Neutrophil (primary cell): ENCODE measurements at regions not wholly inside any gene's neighbourhood (a gene's known extent, or its start where the extent isn't known, plus 50 kb on each side); places are given as distances from the start of the nearest gene placed in this dataset.

Experiments
- H3K27ac ChIP-seq: fragments of 200-600 bp; sonication (generic); 2 replicates; pipeline ENCODE4 v1.5.1; 2016; ENCODE audit warnings: mild to moderate bottlenecking, moderate library complexity
- H3K27me3 ChIP-seq: fragments of 200-600 bp; sonication (generic); 2 replicates; pipeline ENCODE4 v1.6.0; 2016; ENCODE audit warnings: mild to moderate bottlenecking
- H3K36me3 ChIP-seq: fragments of 200-600 bp; sonication (generic); 2 replicates; pipeline ENCODE4 v1.5.1; 2017
- H3K4me1 ChIP-seq, 2 experiments: fragments of 200-600 bp in 1 of 2; sonication (generic) in 1 of 2; 1 replicate in 1 of 2; 2 replicates in 1 of 2; pipeline versions ENCODE4 v1.5.1 to v1.6.1; 2013 to 2016; ENCODE audit warnings: low read depth in 1 of 2, low read length in 1 of 2, mild to moderate bottlenecking in 1 of 2, moderate library complexity in 1 of 2; ENCODE audit not compliant: control insufficient read depth in 1 of 2, insufficient read depth in 1 of 2
- H3K4me3 ChIP-seq, 2 experiments: fragments of 200-600 bp in 1 of 2; sonication (generic) in 1 of 2; 1 replicate in 1 of 2; 2 replicates in 1 of 2; pipeline ENCODE4 v1.5.1; 2013 to 2016; ENCODE audit warnings: low read depth in 1 of 2, low read length in 1 of 2, mild to moderate bottlenecking in 1 of 2, moderate library complexity in 1 of 2
- H3K9me3 ChIP-seq: fragments of 200-600 bp; sonication (generic); 2 replicates; pipeline ENCODE4 v1.5.1; 2016
- CTCF ChIP-seq: fragments of 200-600 bp; sonication (generic); IDR thresholded peaks from 2 replicates; pipeline ENCODE4 v1.5.1; 2016; ENCODE audit warnings: antibody characterized with exemption

- TF ChIP-seq CTCF: no peak
These were observed 206.1 kb downstream of the ABCC12 start for GRCh38 chr16:47949714-47950113.

GRCh38 chr16:47949276-47949675 lies 206.5 kb downstream of the ABCC12 start:
- no peak overlapping the region for H3K4me3 ChIP-seq
- no peaks in the 10 kb centered on the region for H3K27me3 ChIP-seq
- no peaks in the 10 kb centered on the region for H3K36me3 ChIP-seq
- no peaks in the 10 kb centered on the region for H3K9me3 ChIP-seq
- H3K27ac ChIP-seq: no peak overlapping the region
- H3K4me1 ChIP-seq: no peaks in the 10 kb centered on the region
- no peak for TF ChIP-seq CTCF

More at GRCh38 chr16:47949714-47950113, 206.1 kb downstream of the ABCC12 start:
- Histone ChIP-seq H3K27ac (no peak overlapping the region), H3K27me3 (no peaks in the 10 kb centered on the region), H3K4me3 (no peak overlapping the region), H3K36me3 (no peaks in the 10 kb centered on the region), H3K9me3 (no peaks in the 10 kb centered on the region), H3K4me1 (no peaks in the 10 kb centered on the region)

GRCh38 chr16:47947723-47948122 lies 208.1 kb downstream of the ABCC12 start:
- Histone ChIP-seq H3K27me3 (no peaks in the 10 kb centered on the region), H3K4me3 (no peak overlapping the region), H3K9me3 (no peaks in the 10 kb centered on the region), H3K36me3 (no peaks in the 10 kb centered on the region), H3K4me1 (no peaks in the 10 kb centered on the region), H3K27ac (no peak overlapping the region)
- TF ChIP-seq CTCF: no peak

- TF ChIP-seq CTCF: no peak
- H3K9me3 ChIP-seq: no peaks in the 10 kb centered on the region
- no peak overlapping the region for H3K4me3 ChIP-seq
- peaks cover 0 to 3% of the 10 kb centered on the region in 2 experiments for H3K4me1 ChIP-seq
- no peak overlapping the region for H3K27ac ChIP-seq
- H3K27me3 ChIP-seq: no peaks in the 10 kb centered on the region
- no peaks in the 10 kb centered on the region for H3K36me3 ChIP-seq
These were observed 209.7 kb downstream of the ABCC12 start for GRCh38 chr16:47946092-47946491.

GRCh38 chr16:47944589-47944988 lies 211.2 kb downstream of the ABCC12 start:
- no peak overlapping the region for H3K27ac ChIP-seq
- peaks cover 0 to 3% of the 10 kb centered on the region in 2 experiments for H3K4me1 ChIP-seq
- H3K4me3 ChIP-seq: no peak overlapping the region
- no peak for TF ChIP-seq CTCF
- no peaks in the 10 kb centered on the region for H3K27me3 ChIP-seq
- no peaks in the 10 kb centered on the region for H3K36me3 ChIP-seq
- H3K9me3 ChIP-seq: no peaks in the 10 kb centered on the region

GRCh38 chr16:47943235-47943634 lies 212.6 kb downstream of the ABCC12 start:
- Histone ChIP-seq H3K4me1 (peaks cover 0 to 3% of the 10 kb centered on the region in 2 experiments), H3K9me3 (no peaks in the 10 kb centered on the region), H3K27me3 (no peaks in the 10 kb centered on the region), H3K4me3 (no peak overlapping the region), H3K27ac (no peak overlapping the region), H3K36me3 (no peaks in the 10 kb centered on the region)
- no peak for TF ChIP-seq CTCF
